SK-N-SH (cell line): ENCODE measurements at regions not wholly inside any gene's neighbourhood (a gene's known extent, or its start where the extent isn't known, plus 50 kb on each side); places are given as distances from the start of the nearest gene placed in this dataset.

Source experiments
- CTCF ChIA-PET: fragments of 300-600, 350-600 bp; formaldehyde crosslinking; extraction: SDS; loops from one replicate; lab custom pipeline; 2021; lab: Yijun Ruan, JAX
- POLR2A ChIA-PET: fragments of 350-600 bp; sonication (Branson Sonifier 250); formaldehyde crosslinking; extraction: SDS; loops from one replicate; lab custom pipeline; 2020; ENCODE audit warnings: antibody characterized with exemption, inconsistent platforms; lab: Yijun Ruan, JAX
- DNase-seq: peaks from one replicate; pipeline ENCODE4 v3.0.0; 2012
- H2AFZ ChIP-seq: fragments of 200-600 bp; sonication (generic); 2 replicates; pipeline ENCODE4 v1.8.1; 2016; ENCODE audit warnings: antibody characterized with exemption, mild to moderate bottlenecking, low read depth
- H3F3A ChIP-seq: fragments of 200-600 bp; sonication (generic); replicated peaks from 2 replicates; pipeline ENCODE3; 2016; ENCODE audit warnings: antibody characterized with exemption, mild to moderate bottlenecking; ENCODE audit not compliant: insufficient read depth
- H3K27ac ChIP-seq, 2 experiments: fragments of 200-500 bp in 1 of 2; fragments of 200-600 bp in 1 of 2; sonication (Bioruptor generic) in 1 of 2; sonication (generic), shearing (Covaris generic) in 1 of 2; 2 replicates each; pipeline versions ENCODE4 v1.5.1 to v1.6.1; 2014 to 2016; ENCODE audit warnings: low read depth in 2 of 2, inconsistent platforms in 1 of 2, low read length in 1 of 2, mild to moderate bottlenecking in 1 of 2, mixed read lengths in 1 of 2
- H3K27me3 ChIP-seq: fragments of 200-600 bp; sonication (generic), shearing (Covaris generic); 2 replicates; pipeline ENCODE4 v1.6.1; 2016; ENCODE audit warnings: mixed run types; ENCODE audit not compliant: insufficient read depth
- H3K36me3 ChIP-seq, 2 experiments: fragments of 200-500 bp in 1 of 2; fragments of 200-600 bp in 1 of 2; sonication (Bioruptor generic) in 1 of 2; sonication (generic) in 1 of 2; replicated peaks in 1 of 2; 2 replicates each; pipeline versions ENCODE3 to v1.5.1; 2014 to 2016; ENCODE audit warnings: low read length in 1 of 2, mild to moderate bottlenecking in 1 of 2; ENCODE audit not compliant: insufficient read depth in 2 of 2, control insufficient read depth in 1 of 2
- H3K4me1 ChIP-seq, 2 experiments: fragments of 200-500 bp in 1 of 2; fragments of 200-600 bp in 1 of 2; sonication (Bioruptor generic) in 1 of 2; sonication (generic), shearing (Covaris generic) in 1 of 2; 2 replicates each; pipeline versions ENCODE4 v1.5.1 to v1.6.1; 2014 to 2016; ENCODE audit warnings: low read depth in 1 of 2, low read length in 1 of 2, mixed run types in 1 of 2; ENCODE audit not compliant: insufficient read depth in 2 of 2, control insufficient read depth in 1 of 2
- H3K4me2 ChIP-seq: fragments of 200-600 bp; sonication (generic), shearing (Covaris generic); 2 replicates; pipeline ENCODE4 v1.6.1; 2017; ENCODE audit warnings: mixed run types
- H3K4me3 ChIP-seq, 2 experiments: fragments of 200-500 bp in 1 of 2; fragments of 200-600 bp in 1 of 2; sonication (Bioruptor generic) in 1 of 2; sonication (generic), shearing (Covaris generic) in 1 of 2; 2 replicates each; pipeline versions ENCODE4 v1.5.1 to v1.8.1; 2014 to 2016; ENCODE audit warnings: low read depth in 2 of 2, inconsistent platforms in 1 of 2, low read length in 1 of 2, mild to moderate bottlenecking in 1 of 2, mixed read lengths in 1 of 2, moderate library complexity in 1 of 2
- H3K79me2 ChIP-seq: fragments of 200-600 bp; sonication (generic); 2 replicates; pipeline ENCODE4 v1.8.1; 2017; ENCODE audit warnings: mild to moderate bottlenecking; ENCODE audit not compliant: insufficient read depth
- H3K9ac ChIP-seq: fragments of 200-600 bp; sonication (generic); 2 replicates; pipeline ENCODE4 v1.6.1; 2017; ENCODE audit warnings: mixed run types
- H3K9me2 ChIP-seq: fragments of 200-600 bp; sonication (generic); 2 replicates; pipeline ENCODE4 v1.6.1; 2017; ENCODE audit warnings: mixed run types
- H3K9me3 ChIP-seq: fragments of 200-600 bp; sonication (generic); 2 replicates; pipeline ENCODE4 v1.6.1; 2017; ENCODE audit warnings: mixed run types, mild to moderate bottlenecking, moderate library complexity
- H4K20me1 ChIP-seq: fragments of 200-600 bp; sonication (generic); 2 replicates; pipeline ENCODE4 v1.6.1; 2017; ENCODE audit warnings: mild to moderate bottlenecking, mixed run types; ENCODE audit not compliant: insufficient read depth
- CTCF ChIP-seq: fragments of 200-600 bp; sonication (generic); IDR thresholded peaks from 2 replicates; pipeline ENCODE4 v1.6.1; 2017; ENCODE audit warnings: antibody characterized with exemption, mild to moderate bottlenecking, moderate library complexity
- EZH2phosphoT487 ChIP-seq: fragments of 200-600 bp; sonication (generic); IDR thresholded peaks from 2 replicates; pipeline ENCODE4 v1.6.1; 2017; ENCODE audit warnings: low read depth, mixed run types, mild to moderate bottlenecking, antibody characterized with exemption, moderate library complexity, borderline replicate concordance
- FOXM1 ChIP-seq: IDR thresholded peaks from 2 replicates; pipeline ENCODE4 v1.4.0; 2012; ENCODE audit warnings: low read depth, mild to moderate bottlenecking
- NFIC ChIP-seq: IDR thresholded peaks from 2 replicates; pipeline ENCODE4 v1.4.0; 2012; ENCODE audit warnings: borderline replicate concordance
- NRF1 ChIP-seq: IDR thresholded peaks from 2 replicates; pipeline ENCODE4 v1.6.1; 2012; ENCODE audit warnings: low read depth, mild to moderate bottlenecking, low read length
- POLR2AphosphoS5 ChIP-seq: IDR thresholded peaks from 2 replicates; pipeline ENCODE4 v1.6.1; 2012; ENCODE audit warnings: low read depth, low read length
- RAD21 ChIP-seq: IDR thresholded peaks from 2 replicates; pipeline ENCODE4 v1.6.1; 2012; ENCODE audit warnings: mild to moderate bottlenecking, low read length
- RCOR1 ChIP-seq: fragments of 150-350 bp; IDR thresholded peaks from 2 replicates; pipeline ENCODE4 v1.6.1; 2017; ENCODE audit warnings: antibody characterized with exemption, low read length
- RFX5 ChIP-seq: IDR thresholded peaks from 2 replicates; pipeline ENCODE4 v1.6.1; 2012; ENCODE audit warnings: mild to moderate bottlenecking, improper control_type of control experiment, low read length
- SIN3A ChIP-seq: IDR thresholded peaks from 2 replicates; pipeline ENCODE4 v1.6.1; 2012; ENCODE audit warnings: low read depth, mild to moderate bottlenecking, low read length, moderate library complexity, borderline replicate concordance
- TCF12 ChIP-seq: IDR thresholded peaks from 2 replicates; pipeline ENCODE4 v1.4.0; 2012
- TEAD4 ChIP-seq: IDR thresholded peaks from 2 replicates; pipeline ENCODE4 v1.4.0; 2012; ENCODE audit warnings: mild to moderate bottlenecking, borderline replicate concordance; ENCODE audit not compliant: insufficient read depth
- USF1 ChIP-seq: IDR thresholded peaks from 2 replicates; pipeline ENCODE4 v1.4.0; 2012; ENCODE audit warnings: low read depth, borderline replicate concordance
- USF2 ChIP-seq: fragments of 150-350 bp; IDR thresholded peaks from 2 replicates; pipeline ENCODE4 v1.6.1; 2017; ENCODE audit warnings: antibody characterized with exemption, low read length, low read depth, borderline replicate concordance
- WGBS: methylation state at CpG from one replicate; pipeline ENCODE4 v1.1.6; 2017; ENCODE audit warnings: low lambda C conversion rate; 5-methylcytosine and 5-hydroxymethylcytosine counted together
- TF ChIP-seq, protein P1 (sequence below): fragments of 150-350 bp; IDR thresholded peaks from 2 replicates; pipeline ENCODE4 v1.6.1; 2016; ENCODE audit warnings: mild to moderate bottlenecking, low read depth, low read length
- TF ChIP-seq, protein P2 (sequence below): IDR thresholded peaks from 2 replicates; pipeline ENCODE4 v1.6.1; 2012; ENCODE audit warnings: mild to moderate bottlenecking, low read depth, low read length, moderate library complexity
- TF ChIP-seq, protein P3 (sequence below): IDR thresholded peaks from 2 replicates; pipeline ENCODE4; 2012

GRCh38 chr5:38070304-38070950, 187.9 kb upstream of the EGFLAM start (continued):
- TF ChIP-seq, protein P1, sequence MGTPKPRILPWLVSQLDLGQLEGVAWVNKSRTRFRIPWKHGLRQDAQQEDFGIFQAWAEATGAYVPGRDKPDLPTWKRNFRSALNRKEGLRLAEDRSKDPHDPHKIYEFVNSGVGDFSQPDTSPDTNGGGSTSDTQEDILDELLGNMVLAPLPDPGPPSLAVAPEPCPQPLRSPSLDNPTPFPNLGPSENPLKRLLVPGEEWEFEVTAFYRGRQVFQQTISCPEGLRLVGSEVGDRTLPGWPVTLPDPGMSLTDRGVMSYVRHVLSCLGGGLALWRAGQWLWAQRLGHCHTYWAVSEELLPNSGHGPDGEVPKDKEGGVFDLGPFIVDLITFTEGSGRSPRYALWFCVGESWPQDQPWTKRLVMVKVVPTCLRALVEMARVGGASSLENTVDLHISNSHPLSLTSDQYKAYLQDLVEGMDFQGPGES, result no peak
- no peak for TF ChIP-seq CTCF

DNA sequence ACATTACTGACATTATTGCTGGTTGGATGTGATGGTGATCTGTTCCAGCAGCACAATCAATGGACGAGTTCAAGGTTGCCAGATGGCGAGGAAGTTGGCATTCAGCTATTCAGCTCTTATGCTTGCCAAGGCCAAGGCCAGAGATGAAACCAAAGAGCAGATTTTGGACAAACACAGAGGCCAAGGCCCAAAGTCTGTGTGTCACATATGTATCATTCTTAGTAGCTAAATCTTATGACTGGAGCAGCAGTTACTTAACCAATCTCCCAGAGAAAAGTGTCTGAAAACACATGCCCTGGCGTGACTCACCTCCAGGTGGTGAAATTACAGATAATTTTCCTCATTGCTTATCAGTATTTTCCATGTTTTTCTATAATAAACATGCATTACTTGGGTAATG, 189.0 kb upstream of the EGFLAM start:
- Histone ChIP-seq H3F3A (no peaks in the 10 kb centered on the region), H3K4me1 (no peaks in the 10 kb centered on the region), H2AFZ (no peak overlapping the region), H3K4me2 (no peak overlapping the region), H3K9ac (no peak overlapping the region), H3K79me2 (no peaks in the 10 kb centered on the region), H4K20me1 (no peaks in the 10 kb centered on the region), H3K27ac (no peak overlapping the region), H3K9me3 (no peaks in the 10 kb centered on the region)
- ChIA-PET CTCF (no interaction called here), POLR2A (no interaction called here)
- 8% methylated on average over 3 of the region's 3 CpGs for WGBS
- no peak for DNase-seq
- TF ChIP-seq USF2, result no peak
- TF ChIP-seq, protein P2, sequence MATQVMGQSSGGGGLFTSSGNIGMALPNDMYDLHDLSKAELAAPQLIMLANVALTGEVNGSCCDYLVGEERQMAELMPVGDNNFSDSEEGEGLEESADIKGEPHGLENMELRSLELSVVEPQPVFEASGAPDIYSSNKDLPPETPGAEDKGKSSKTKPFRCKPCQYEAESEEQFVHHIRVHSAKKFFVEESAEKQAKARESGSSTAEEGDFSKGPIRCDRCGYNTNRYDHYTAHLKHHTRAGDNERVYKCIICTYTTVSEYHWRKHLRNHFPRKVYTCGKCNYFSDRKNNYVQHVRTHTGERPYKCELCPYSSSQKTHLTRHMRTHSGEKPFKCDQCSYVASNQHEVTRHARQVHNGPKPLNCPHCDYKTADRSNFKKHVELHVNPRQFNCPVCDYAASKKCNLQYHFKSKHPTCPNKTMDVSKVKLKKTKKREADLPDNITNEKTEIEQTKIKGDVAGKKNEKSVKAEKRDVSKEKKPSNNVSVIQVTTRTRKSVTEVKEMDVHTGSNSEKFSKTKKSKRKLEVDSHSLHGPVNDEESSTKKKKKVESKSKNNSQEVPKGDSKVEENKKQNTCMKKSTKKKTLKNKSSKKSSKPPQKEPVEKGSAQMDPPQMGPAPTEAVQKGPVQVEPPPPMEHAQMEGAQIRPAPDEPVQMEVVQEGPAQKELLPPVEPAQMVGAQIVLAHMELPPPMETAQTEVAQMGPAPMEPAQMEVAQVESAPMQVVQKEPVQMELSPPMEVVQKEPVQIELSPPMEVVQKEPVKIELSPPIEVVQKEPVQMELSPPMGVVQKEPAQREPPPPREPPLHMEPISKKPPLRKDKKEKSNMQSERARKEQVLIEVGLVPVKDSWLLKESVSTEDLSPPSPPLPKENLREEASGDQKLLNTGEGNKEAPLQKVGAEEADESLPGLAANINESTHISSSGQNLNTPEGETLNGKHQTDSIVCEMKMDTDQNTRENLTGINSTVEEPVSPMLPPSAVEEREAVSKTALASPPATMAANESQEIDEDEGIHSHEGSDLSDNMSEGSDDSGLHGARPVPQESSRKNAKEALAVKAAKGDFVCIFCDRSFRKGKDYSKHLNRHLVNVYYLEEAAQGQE, result no peak
- no peak for TF ChIP-seq RCOR1
- no peak for TF ChIP-seq RFX5
- no peak for TF ChIP-seq SIN3A
- TF ChIP-seq, protein P3, sequence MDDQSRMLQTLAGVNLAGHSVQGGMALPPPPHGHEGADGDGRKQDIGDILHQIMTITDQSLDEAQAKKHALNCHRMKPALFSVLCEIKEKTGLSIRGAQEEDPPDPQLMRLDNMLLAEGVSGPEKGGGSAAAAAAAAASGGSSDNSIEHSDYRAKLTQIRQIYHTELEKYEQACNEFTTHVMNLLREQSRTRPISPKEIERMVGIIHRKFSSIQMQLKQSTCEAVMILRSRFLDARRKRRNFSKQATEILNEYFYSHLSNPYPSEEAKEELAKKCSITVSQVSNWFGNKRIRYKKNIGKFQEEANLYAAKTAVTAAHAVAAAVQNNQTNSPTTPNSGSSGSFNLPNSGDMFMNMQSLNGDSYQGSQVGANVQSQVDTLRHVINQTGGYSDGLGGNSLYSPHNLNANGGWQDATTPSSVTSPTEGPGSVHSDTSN, result no peak
- TF ChIP-seq, protein P1, result no peak
- TF ChIP-seq TEAD4, result no peak
- no peak for TF ChIP-seq NRF1
- no peak for TF ChIP-seq FOXM1
- no peak for TF ChIP-seq USF1
- no peak for TF ChIP-seq RAD21
- no peak for TF ChIP-seq TCF12
- no peak for TF ChIP-seq EZH2phosphoT487
- TF ChIP-seq NFIC, result no peak
- no peak for TF ChIP-seq POLR2AphosphoS5
- TF ChIP-seq, all 33 proteins: peak for 0
- H3K9me2 ChIP-seq, result no peaks in the 10 kb centered on the region
- no peaks in the 10 kb centered on the region for H3K36me3 ChIP-seq
- no peak overlapping the region for H3K4me3 ChIP-seq
- H3K27me3 ChIP-seq, result no peaks in the 10 kb centered on the region
